PFSK-1 (cell line): ENCODE measurements at regions not wholly inside any gene's neighbourhood (a gene's known extent, or its start where the extent isn't known, plus 50 kb on each side); places are given as distances from the start of the nearest gene placed in this dataset.

Experiments used
- FOXP2 ChIP-seq: optimal IDR thresholded peaks from 2 replicates; pipeline ENCODE3; 2011; ENCODE audit warnings: borderline replicate concordance, control low read depth, inconsistent platforms; ENCODE audit not compliant: insufficient read depth; ENCODE audit errors: extremely low read length, extremely low read depth
- POLR2AphosphoS5 ChIP-seq: IDR thresholded peaks from 2 replicates; pipeline ENCODE4 v1.6.1; 2012; ENCODE audit warnings: low read depth, mild to moderate bottlenecking, control low read depth, low read length, moderate library complexity

DNA sequence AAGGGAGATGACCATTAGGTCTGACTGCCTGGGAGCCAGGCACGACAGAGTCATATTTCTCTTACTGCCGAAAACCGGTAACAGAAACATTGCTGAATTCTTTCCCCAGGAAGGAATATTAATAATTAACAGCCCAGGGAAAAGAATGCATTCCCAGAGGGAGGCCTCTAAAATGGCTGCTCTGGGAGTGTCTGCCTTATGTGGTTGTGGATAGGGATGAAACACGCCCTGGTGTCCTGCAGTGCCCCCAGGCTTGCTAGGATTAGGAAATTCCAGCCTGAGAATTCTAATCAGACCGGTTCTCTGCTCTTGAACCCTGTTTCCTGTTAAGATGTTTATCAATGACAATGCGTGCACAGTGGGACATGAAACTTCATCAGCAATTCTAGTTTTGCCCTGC is 226.7 kb downstream of the GPAM start:
- TF ChIP-seq POLR2AphosphoS5 (no peak), FOXP2 (no peak)
